Caco-2 (cell line): ENCODE measurements at regions not wholly inside any gene's neighbourhood (a gene's known extent, or its start where the extent isn't known, plus 50 kb on each side); places are given as distances from the start of the nearest gene placed in this dataset.

ENCODE experiments used
- BruUV-seq: library from RNA; stranded (reverse); fragments of 400-500 nt; replicated peaks from 2 replicates; lab custom pipeline; 2021; lab: Mats Ljungman, UMichigan
- CTCF ChIA-PET: fragments of 300-600 bp; sonication (Branson Sonifier 250); formaldehyde crosslinking; loops from one replicate; lab custom pipeline; 2022; ENCODE audit warnings: antibody characterized with exemption; lab: Charles Lee
- POLR2A ChIA-PET: fragments of 300-600 bp; sonication (Branson Sonifier 250); formaldehyde crosslinking; loops from one replicate; lab custom pipeline; 2022; ENCODE audit warnings: antibody characterized with exemption; lab: Charles Lee
- DNase-seq, 2 experiments: peaks; one replicate each; pipeline versions ENCODE4 v3.0.0 to v3.0.0-alpha.2; 2020 to 2022
- H3K27me3 ChIP-seq: replicated peaks from 2 replicates; pipeline ENCODE4 v1.6.0; 2011; ENCODE audit warnings: low read length; ENCODE audit not compliant: control insufficient read depth, insufficient read depth
- H3K36me3 ChIP-seq: 2 replicates; pipeline ENCODE4 v1.5.1; 2011; ENCODE audit warnings: low read length; ENCODE audit not compliant: control insufficient read depth, insufficient read depth
- H3K4me1 ChIP-seq: fragments of 250-450 bp; sonication (Bioruptor Pico); 2 replicates; pipeline ENCODE4 v1.5.1; 2020; ENCODE audit warnings: mild to moderate bottlenecking
- H3K4me3 ChIP-seq: 2 replicates; pipeline ENCODE4 v1.5.1; 2011; ENCODE audit warnings: low read depth, mild to moderate bottlenecking, control low read depth, low read length
- H3K9me3 ChIP-seq: fragments of 250-450 bp; sonication (Bioruptor Pico); 2 replicates; pipeline ENCODE4 v1.5.1; 2020; ENCODE audit warnings: mild to moderate bottlenecking, moderate library complexity
- H3K27ac Mint-ChIP-seq: one replicate; pipeline ENCODE4 v1.8.0; 2022; ENCODE audit warnings: mixed read lengths; ENCODE audit not compliant: unreplicated experiment
- H3K27me3 Mint-ChIP-seq: one replicate; pipeline ENCODE4 v1.8.0; 2022; ENCODE audit warnings: mixed read lengths; ENCODE audit not compliant: insufficient read depth, unreplicated experiment
- H3K36me3 Mint-ChIP-seq: one replicate; pipeline ENCODE4 v1.8.0; 2022; ENCODE audit warnings: mild to moderate bottlenecking, mixed read lengths; ENCODE audit not compliant: insufficient read depth, unreplicated experiment
- H3K4me1 Mint-ChIP-seq: one replicate; pipeline ENCODE4 v1.8.0; 2022; ENCODE audit warnings: low read depth, mixed read lengths; ENCODE audit not compliant: unreplicated experiment
- H3K4me3 Mint-ChIP-seq: one replicate; pipeline ENCODE4 v1.8.0; 2022; ENCODE audit warnings: mild to moderate bottlenecking, moderate library complexity, mixed read lengths; ENCODE audit not compliant: unreplicated experiment
- H3K9me3 Mint-ChIP-seq: one replicate; pipeline ENCODE4 v1.8.0; 2022; ENCODE audit warnings: mixed read lengths; ENCODE audit not compliant: unreplicated experiment
- CTCF ChIP-seq, 2 experiments: fragments of 200-600 bp in 1 of 2; IDR thresholded peaks; 1 replicate in 1 of 2; 2 replicates in 1 of 2; pipeline versions ENCODE4 v1.5.1 to v1.8.0; 2011 to 2022; ENCODE audit warnings: antibody characterized with exemption in 1 of 2, control low read depth in 1 of 2, inconsistent platforms in 1 of 2, low read depth in 1 of 2, low read length in 1 of 2, mild to moderate bottlenecking in 1 of 2, moderate library complexity in 1 of 2; ENCODE audit not compliant: insufficient read depth in 1 of 2, severe bottlenecking in 1 of 2, unreplicated experiment in 1 of 2
- intact Hi-C: fragments of 100-400 bp; cut with micrococcal nuclease; formaldehyde crosslinking; loops from one replicate; pipeline ENCODE4 v1.10.0; 2022; ENCODE audit not compliant: unreplicated experiment

GRCh38 chr14:76583174-76583573, 178.1 kb upstream of the VASH1 start:
- Histone ChIP-seq H3K9me3 (no peaks in the 10 kb centered on the region), H3K4me1 (no peaks in the 10 kb centered on the region), H3K4me3 (no peak overlapping the region), H3K27me3 (no peaks in the 10 kb centered on the region), H3K36me3 (no peaks in the 10 kb centered on the region)
- ChIA-PET CTCF (no interaction called here), POLR2A (no interaction called here)
- intact Hi-C loops, result no loop called here
- peaks cover 7% of the 10 kb centered on the region for H3K27me3 Mint-ChIP-seq
- no peak for TF ChIP-seq CTCF (IDR thresholded peaks at IDR 0.05; ENCODE audit: insufficient read depth in 1 of 2, low read depth in 1 of 2, low read length in 1 of 2, severe bottlenecking in 1 of 2, unreplicated experiment in 1 of 2)
- H3K27ac Mint-ChIP-seq, result no peak overlapping the region
- H3K36me3 Mint-ChIP-seq, result no peaks in the 10 kb centered on the region
- H3K9me3 Mint-ChIP-seq, result no peaks in the 10 kb centered on the region
- no peak for DNase-seq
- no peaks in the 10 kb centered on the region for H3K4me1 Mint-ChIP-seq
- no peak overlapping the region for H3K4me3 Mint-ChIP-seq
- BruUV-seq, result no TSS peak

DNA sequence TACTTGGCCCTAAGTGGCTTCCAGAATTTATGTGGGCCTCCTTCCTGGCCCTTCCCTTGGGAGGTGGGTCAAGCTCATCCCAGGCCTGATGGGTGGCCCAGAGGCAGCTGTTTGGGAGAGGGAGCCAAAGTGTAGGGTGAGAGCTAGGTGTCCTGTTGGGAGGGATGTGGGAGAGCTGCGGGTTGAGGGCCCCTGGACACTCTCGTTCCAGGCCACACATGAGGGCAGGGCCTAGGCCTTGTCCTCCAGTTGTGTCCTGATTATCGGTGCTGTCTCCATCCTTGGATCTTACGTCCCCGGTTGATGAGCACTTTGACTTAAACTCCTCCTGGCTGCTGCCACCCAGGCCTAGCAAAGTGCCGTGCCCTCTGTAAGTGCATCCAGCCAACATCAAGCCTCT, 177.5 kb upstream of the VASH1 start:
- Mint-ChIP-seq H3K36me3 (no peaks in the 10 kb centered on the region), H3K4me3 (no peak overlapping the region), H3K27me3 (peaks cover 7% of the 10 kb centered on the region), H3K4me1 (no peaks in the 10 kb centered on the region), H3K9me3 (no peaks in the 10 kb centered on the region), H3K27ac (no peak overlapping the region)
- TF ChIP-seq CTCF (IDR thresholded peaks at IDR 0.05; ENCODE audit: insufficient read depth in 1 of 2, low read depth in 1 of 2, low read length in 1 of 2, severe bottlenecking in 1 of 2, unreplicated experiment in 1 of 2), result no peak
- no TSS peak for BruUV-seq
- Histone ChIP-seq H3K36me3 (no peaks in the 10 kb centered on the region), H3K27me3 (no peaks in the 10 kb centered on the region), H3K4me1 (no peaks in the 10 kb centered on the region), H3K9me3 (no peaks in the 10 kb centered on the region), H3K4me3 (no peak overlapping the region)
- CTCF ChIA-PET, result no interaction called here
- POLR2A ChIA-PET, result no interaction called here
- no peak for DNase-seq
- intact Hi-C loops, result no loop called here

- no peaks in the 10 kb centered on the region for H3K27me3 ChIP-seq
- no TSS peak for BruUV-seq
- no peak overlapping the region for H3K4me3 Mint-ChIP-seq
- no peaks in the 10 kb centered on the region for H3K4me1 ChIP-seq
- no peak overlapping the region for H3K4me3 ChIP-seq
- H3K36me3 Mint-ChIP-seq, result no peaks in the 10 kb centered on the region
- H3K4me1 Mint-ChIP-seq, result no peaks in the 10 kb centered on the region
- intact Hi-C loops, result no loop called here
- no peak for TF ChIP-seq CTCF (IDR thresholded peaks at IDR 0.05; ENCODE audit: insufficient read depth in 1 of 2, low read depth in 1 of 2, low read length in 1 of 2, severe bottlenecking in 1 of 2, unreplicated experiment in 1 of 2)
- POLR2A ChIA-PET, result no interaction called here
- H3K9me3 ChIP-seq, result no peaks in the 10 kb centered on the region
- CTCF ChIA-PET, result no interaction called here
- DNase-seq, result no peak
- no peaks in the 10 kb centered on the region for H3K9me3 Mint-ChIP-seq
- peaks cover 7% of the 10 kb centered on the region for H3K27me3 Mint-ChIP-seq
- H3K27ac Mint-ChIP-seq, result no peak overlapping the region
- no peaks in the 10 kb centered on the region for H3K36me3 ChIP-seq
These were observed 177.0 kb upstream of the VASH1 start for GRCh38 chr14:76584271-76584702.
